Parathyroid adenoma (tissue), 2 donors: ENCODE measurements at regions not wholly inside any gene's neighbourhood (a gene's known extent, or its start where the extent isn't known, plus 50 kb on each side); places are given as distances from the start of the nearest gene placed in this dataset.

Experiments
- H2AFZ ChIP-seq: fragments of 300-600 bp; sonication (generic); one replicate; pipeline ENCODE4 v1.7.0; 2017; ENCODE audit warnings: antibody characterized with exemption, mild to moderate bottlenecking
- H3K27ac ChIP-seq: fragments of 300-600 bp; sonication (generic); one replicate; pipeline ENCODE4 v1.7.0; 2017
- H3K27me3 ChIP-seq: fragments of 300-600 bp; sonication (generic); one replicate; pipeline ENCODE4 v1.7.0; 2017; ENCODE audit warnings: low read length; ENCODE audit not compliant: control insufficient read depth, insufficient read depth
- H3K36me3 ChIP-seq: fragments of 300-600 bp; sonication (generic); one replicate; pipeline ENCODE4 v1.7.0; 2017; ENCODE audit warnings: low read length; ENCODE audit not compliant: control insufficient read depth, insufficient read depth
- H3K4me1 ChIP-seq: fragments of 300-600 bp; sonication (generic); one replicate; pipeline ENCODE4 v1.7.0; 2017; ENCODE audit warnings: control low read depth
- H3K4me2 ChIP-seq: fragments of 300-600 bp; sonication (generic); one replicate; pipeline ENCODE4 v1.7.0; 2017; ENCODE audit warnings: low read length
- H3K4me3 ChIP-seq: fragments of 300-600 bp; sonication (generic); one replicate; pipeline ENCODE4 v1.7.0; 2017; ENCODE audit warnings: low read depth, low read length
- H3K79me2 ChIP-seq: fragments of 300-600 bp; sonication (generic); one replicate; pipeline ENCODE4 v1.7.0; 2017; ENCODE audit warnings: control low read depth
- H3K9ac ChIP-seq: fragments of 300-600 bp; sonication (generic); one replicate; pipeline ENCODE4 v1.7.0; 2017; ENCODE audit warnings: mild to moderate bottlenecking
- H3K9me3 ChIP-seq: fragments of 300-600 bp; sonication (generic); one replicate; pipeline ENCODE4 v1.7.0; 2017; ENCODE audit warnings: low read length; ENCODE audit not compliant: control insufficient read depth
- TF ChIP-seq, protein P1 (sequence below): fragments of 300-600 bp; sonication (generic); IDR thresholded peaks from one replicate; pipeline ENCODE4 v1.7.0; 2017; ENCODE audit warnings: antibody characterized with exemption, mild to moderate bottlenecking
- donor health status: primary hyperparathyroidism.

DNA sequence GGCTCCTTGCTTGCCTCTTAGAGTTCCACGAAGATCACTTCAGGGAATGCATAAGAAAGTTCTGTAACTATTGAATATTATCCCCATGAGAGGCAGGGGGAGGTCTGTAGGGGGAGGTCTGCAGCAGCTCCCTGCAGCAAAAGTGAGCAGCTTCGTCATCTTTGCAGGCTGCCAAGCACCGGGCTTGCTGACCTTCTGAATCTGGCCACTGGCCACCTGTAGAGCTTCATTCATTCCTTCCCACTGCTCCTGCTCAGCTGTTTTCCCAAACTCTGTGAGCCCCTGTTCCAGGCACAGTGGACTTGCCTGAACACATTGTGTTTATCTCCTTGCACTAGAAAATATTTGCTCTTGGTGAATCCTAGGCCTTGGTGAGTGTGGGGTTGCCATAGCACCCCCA is 443.3 kb downstream of the HAPSTR1 start:
- Histone ChIP-seq H3K9me3 (no peaks in the 10 kb centered on the region), H3K27ac (no peak overlapping the region), H3K79me2 (no peaks in the 10 kb centered on the region), H3K27me3 (no peaks in the 10 kb centered on the region), H3K9ac (no peak overlapping the region), H3K4me2 (no peak overlapping the region), H3K36me3 (no peaks in the 10 kb centered on the region), H2AFZ (no peak overlapping the region), H3K4me1 (no peaks in the 10 kb centered on the region), H3K4me3 (no peak overlapping the region)
- TF ChIP-seq, protein P1, sequence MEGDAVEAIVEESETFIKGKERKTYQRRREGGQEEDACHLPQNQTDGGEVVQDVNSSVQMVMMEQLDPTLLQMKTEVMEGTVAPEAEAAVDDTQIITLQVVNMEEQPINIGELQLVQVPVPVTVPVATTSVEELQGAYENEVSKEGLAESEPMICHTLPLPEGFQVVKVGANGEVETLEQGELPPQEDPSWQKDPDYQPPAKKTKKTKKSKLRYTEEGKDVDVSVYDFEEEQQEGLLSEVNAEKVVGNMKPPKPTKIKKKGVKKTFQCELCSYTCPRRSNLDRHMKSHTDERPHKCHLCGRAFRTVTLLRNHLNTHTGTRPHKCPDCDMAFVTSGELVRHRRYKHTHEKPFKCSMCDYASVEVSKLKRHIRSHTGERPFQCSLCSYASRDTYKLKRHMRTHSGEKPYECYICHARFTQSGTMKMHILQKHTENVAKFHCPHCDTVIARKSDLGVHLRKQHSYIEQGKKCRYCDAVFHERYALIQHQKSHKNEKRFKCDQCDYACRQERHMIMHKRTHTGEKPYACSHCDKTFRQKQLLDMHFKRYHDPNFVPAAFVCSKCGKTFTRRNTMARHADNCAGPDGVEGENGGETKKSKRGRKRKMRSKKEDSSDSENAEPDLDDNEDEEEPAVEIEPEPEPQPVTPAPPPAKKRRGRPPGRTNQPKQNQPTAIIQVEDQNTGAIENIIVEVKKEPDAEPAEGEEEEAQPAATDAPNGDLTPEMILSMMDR: no peak

DNA sequence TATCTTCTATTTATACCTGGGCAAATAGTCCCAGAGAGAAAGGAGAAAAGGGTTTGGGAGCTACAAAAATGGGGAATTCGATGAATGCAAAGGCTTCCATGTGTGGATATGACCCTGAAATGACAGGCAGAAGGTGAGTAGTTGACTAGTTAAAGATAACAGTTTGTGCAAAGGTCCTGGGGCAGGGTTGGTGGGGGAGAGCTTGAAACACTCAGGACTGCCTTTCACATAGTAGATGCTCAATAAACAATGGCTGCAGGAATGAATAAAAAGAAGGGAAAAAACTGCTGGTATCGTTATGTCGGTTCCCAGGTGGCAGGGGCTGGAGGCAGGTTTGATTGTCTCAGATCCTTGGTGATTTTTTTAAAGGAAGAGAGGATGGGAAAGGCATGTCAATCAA is 445.5 kb downstream of the HAPSTR1 start:
- no peak overlapping the region for H2AFZ ChIP-seq
- no peaks in the 10 kb centered on the region for H3K79me2 ChIP-seq
- no peak overlapping the region for H3K4me3 ChIP-seq
- no peak overlapping the region for H3K4me2 ChIP-seq
- no peaks in the 10 kb centered on the region for H3K27me3 ChIP-seq
- H3K27ac ChIP-seq: no peak overlapping the region
- H3K36me3 ChIP-seq: no peaks in the 10 kb centered on the region
- H3K9me3 ChIP-seq: no peaks in the 10 kb centered on the region
- no peak overlapping the region for H3K9ac ChIP-seq
- TF ChIP-seq, protein P1: no peak
- no peaks in the 10 kb centered on the region for H3K4me1 ChIP-seq

DNA sequence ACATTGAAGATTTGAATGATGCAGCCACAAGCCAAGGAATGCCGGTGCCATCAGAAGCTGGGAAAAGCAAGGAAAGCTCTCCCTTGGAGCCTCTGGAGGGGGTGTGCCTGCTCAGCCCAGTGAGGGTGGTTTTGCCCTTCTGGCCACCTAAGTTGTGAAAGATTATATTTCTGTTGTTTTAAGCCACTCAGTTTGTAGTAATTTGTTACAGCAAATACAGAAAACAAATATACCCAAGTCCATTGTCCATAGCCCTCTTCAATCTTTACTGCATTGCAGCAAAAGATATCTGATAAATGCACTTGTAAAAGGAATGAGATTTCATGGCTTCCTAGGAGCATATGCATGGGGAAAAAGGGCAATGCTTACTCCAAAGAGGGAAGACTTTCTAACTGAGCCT is 447.9 kb downstream of the HAPSTR1 start:
- no peaks in the 10 kb centered on the region for H3K79me2 ChIP-seq
- H3K9me3 ChIP-seq: no peaks in the 10 kb centered on the region
- H3K4me2 ChIP-seq: no peak overlapping the region
- H3K9ac ChIP-seq: no peak overlapping the region
- H3K36me3 ChIP-seq: no peaks in the 10 kb centered on the region
- H3K4me1 ChIP-seq: no peaks in the 10 kb centered on the region
- H3K27ac ChIP-seq: no peak overlapping the region
- no peak overlapping the region for H2AFZ ChIP-seq
- H3K27me3 ChIP-seq: no peaks in the 10 kb centered on the region
- no peak overlapping the region for H3K4me3 ChIP-seq
- TF ChIP-seq, protein P1: no peak

DNA sequence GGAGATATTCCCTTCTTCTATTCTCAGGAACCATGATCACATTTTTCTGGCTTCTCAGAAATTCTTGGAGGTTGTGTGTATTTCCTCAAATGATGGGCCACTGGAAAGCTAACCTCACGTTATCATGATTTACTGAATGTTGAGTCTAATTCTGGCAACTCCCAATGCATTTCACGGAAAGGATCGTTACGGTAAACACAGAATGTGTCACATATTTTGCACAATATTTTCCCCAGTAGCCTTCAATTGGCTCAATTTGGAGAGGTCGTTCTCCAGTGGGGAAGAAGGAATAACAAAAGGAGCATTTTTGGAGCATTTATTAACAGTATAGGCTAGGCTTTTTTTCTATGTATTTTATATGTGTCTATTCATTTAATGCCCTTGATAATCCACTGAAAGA is 450.3 kb downstream of the HAPSTR1 start:
- Histone ChIP-seq H3K36me3 (no peaks in the 10 kb centered on the region), H3K4me1 (no peaks in the 10 kb centered on the region), H3K27me3 (no peaks in the 10 kb centered on the region), H3K9ac (no peak overlapping the region), H3K79me2 (no peaks in the 10 kb centered on the region), H2AFZ (no peak overlapping the region), H3K4me2 (no peak overlapping the region), H3K4me3 (no peak overlapping the region), H3K27ac (no peak overlapping the region), H3K9me3 (no peaks in the 10 kb centered on the region)
- TF ChIP-seq, protein P1: no peak

DNA sequence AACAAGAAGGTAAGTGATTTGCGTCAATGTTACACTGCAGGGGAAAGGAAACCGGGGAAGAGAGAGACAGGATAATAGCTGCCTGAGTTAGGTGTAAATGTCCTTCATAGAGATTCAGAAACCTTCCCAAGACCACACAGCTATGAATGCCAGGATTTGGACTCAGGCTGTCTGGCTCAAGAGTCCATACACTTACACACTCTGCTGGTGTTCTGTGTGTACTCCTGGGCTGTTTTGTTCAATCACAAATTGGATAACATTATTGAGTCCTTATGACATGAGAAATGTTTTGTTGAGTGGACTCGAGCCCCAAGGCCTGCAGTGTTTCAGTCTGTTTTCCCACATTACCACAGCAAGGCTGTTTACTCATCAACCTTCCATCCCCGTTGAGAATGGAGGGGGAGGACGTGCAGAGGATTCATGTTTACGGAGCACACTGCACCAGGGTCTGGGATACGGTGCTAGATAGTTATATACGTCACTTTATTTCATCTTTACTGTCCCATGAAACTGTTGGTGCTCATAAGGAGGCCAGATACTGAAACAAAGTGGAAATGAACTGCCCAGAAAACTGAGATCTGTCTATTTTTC is 450.8 kb downstream of the HAPSTR1 start:
- TF ChIP-seq, protein P1: no peak
- Histone ChIP-seq H3K9ac (no peak overlapping the region), H3K36me3 (no peaks in the 10 kb centered on the region), H3K79me2 (no peaks in the 10 kb centered on the region), H3K9me3 (no peaks in the 10 kb centered on the region), H3K27me3 (no peaks in the 10 kb centered on the region), H2AFZ (no peak overlapping the region), H3K4me1 (no peaks in the 10 kb centered on the region), H3K27ac (no peak overlapping the region), H3K4me2 (no peak overlapping the region), H3K4me3 (no peak overlapping the region)
